Tibial nerve (tissue), 4 donors: ENCODE measurements at regions not wholly inside any gene's neighbourhood (a gene's known extent, or its start where the extent isn't known, plus 50 kb on each side); places are given as distances from the start of the nearest gene placed in this dataset.

Experiments
- DNase-seq, 2 donors: peaks; one replicate each; pipeline ENCODE4 v3.0.0-alpha.2; 2019; ENCODE audit warnings: low spot score in 2 of 2
- H3K27ac ChIP-seq, 4 donors: fragments of 200-600 bp; sonication (generic) in 3 of 4; one replicate each; pipeline ENCODE4 v1.5.1; 2017 to 2019; ENCODE audit warnings: mild to moderate bottlenecking in 1 of 4
- H3K27me3 ChIP-seq, 2 donors: fragments of 200-600 bp; sonication (generic) in 1 of 2; one replicate each; pipeline versions ENCODE4 v1.5.1 to v1.6.0; 2017 to 2019
- H3K36me3 ChIP-seq, 3 donors: fragments of 200-600 bp; sonication (generic); one replicate each; pipeline ENCODE4 v1.5.1; 2018 to 2019
- H3K4me1 ChIP-seq, 4 donors: fragments of 200-600 bp; sonication (generic) in 3 of 4; one replicate each; pipeline ENCODE4 v1.5.1; 2017 to 2019
- H3K4me3 ChIP-seq, 4 donors: fragments of 200-600 bp; sonication (generic) in 3 of 4; one replicate each; pipeline ENCODE4 v1.5.1; 2017 to 2019; ENCODE audit warnings: mild to moderate bottlenecking in 1 of 4, moderate library complexity in 1 of 4
- H3K9me3 ChIP-seq, 4 donors: fragments of 200-600 bp; sonication (generic) in 3 of 4; one replicate each; pipeline ENCODE4 v1.5.1; 2017 to 2019
- EP300 ChIP-seq, 2 donors: sonication (generic); formaldehyde crosslinking; IDR thresholded peaks; one replicate each; pipeline ENCODE4 v1.6.1; 2017; ENCODE audit warnings: antibody characterized with exemption in 2 of 2, mild to moderate bottlenecking in 1 of 2
- POLR2A ChIP-seq, 2 donors: fragments of 450-650 bp; IDR thresholded peaks; one replicate each; pipeline ENCODE4 v1.6.1; 2017; ENCODE audit warnings: antibody characterized with exemption in 2 of 2, mild to moderate bottlenecking in 2 of 2, moderate library complexity in 2 of 2
- WGBS, 2 donors: methylation state at CpG; one replicate each; pipeline ENCODE4 v1.1.5; 2018; 5-methylcytosine and 5-hydroxymethylcytosine counted together
- TF ChIP-seq, protein P1 (sequence below), 5 experiments: fragments of 200-600 bp in 3 of 5; fragments of 450-650 bp in 2 of 5; sonication (generic) in 3 of 5; IDR thresholded peaks; one replicate each; pipeline ENCODE4 v1.5.1; 2016 to 2019; ENCODE audit warnings: antibody characterized with exemption in 5 of 5, mild to moderate bottlenecking in 3 of 5, moderate library complexity in 2 of 5

DNA sequence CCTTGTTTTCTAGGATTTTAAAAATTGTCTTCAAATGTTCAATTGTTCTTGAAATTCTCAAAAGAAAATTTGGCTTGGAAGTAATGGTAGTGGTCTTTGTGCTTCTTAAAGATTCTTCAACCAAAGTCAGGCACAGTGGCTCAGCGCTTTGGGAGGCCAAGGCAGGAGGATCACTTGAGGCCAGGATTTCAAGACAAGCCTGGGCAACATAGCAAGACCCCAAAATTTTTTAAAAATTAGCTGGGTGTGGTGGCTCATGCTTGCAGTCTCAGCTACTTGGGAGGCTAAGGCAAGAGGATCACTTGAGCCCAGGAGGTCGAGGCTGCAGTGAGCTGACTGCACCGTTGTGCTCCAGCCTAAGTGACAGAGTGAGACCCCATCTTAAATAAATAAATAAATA, 153.5 kb upstream of the ZNF507 start:
- Histone ChIP-seq H3K4me3 (no peak overlapping the region), H3K27ac (no peak overlapping the region), H3K9me3 (peaks cover 0 to 15% (median 0%) of the 10 kb centered on the region in 4 donors), H3K27me3 (no peaks in the 10 kb centered on the region), H3K36me3 (no peaks in the 10 kb centered on the region), H3K4me1 (no peaks in the 10 kb centered on the region)
- DNase-seq: no peak
- TF ChIP-seq, protein P1, sequence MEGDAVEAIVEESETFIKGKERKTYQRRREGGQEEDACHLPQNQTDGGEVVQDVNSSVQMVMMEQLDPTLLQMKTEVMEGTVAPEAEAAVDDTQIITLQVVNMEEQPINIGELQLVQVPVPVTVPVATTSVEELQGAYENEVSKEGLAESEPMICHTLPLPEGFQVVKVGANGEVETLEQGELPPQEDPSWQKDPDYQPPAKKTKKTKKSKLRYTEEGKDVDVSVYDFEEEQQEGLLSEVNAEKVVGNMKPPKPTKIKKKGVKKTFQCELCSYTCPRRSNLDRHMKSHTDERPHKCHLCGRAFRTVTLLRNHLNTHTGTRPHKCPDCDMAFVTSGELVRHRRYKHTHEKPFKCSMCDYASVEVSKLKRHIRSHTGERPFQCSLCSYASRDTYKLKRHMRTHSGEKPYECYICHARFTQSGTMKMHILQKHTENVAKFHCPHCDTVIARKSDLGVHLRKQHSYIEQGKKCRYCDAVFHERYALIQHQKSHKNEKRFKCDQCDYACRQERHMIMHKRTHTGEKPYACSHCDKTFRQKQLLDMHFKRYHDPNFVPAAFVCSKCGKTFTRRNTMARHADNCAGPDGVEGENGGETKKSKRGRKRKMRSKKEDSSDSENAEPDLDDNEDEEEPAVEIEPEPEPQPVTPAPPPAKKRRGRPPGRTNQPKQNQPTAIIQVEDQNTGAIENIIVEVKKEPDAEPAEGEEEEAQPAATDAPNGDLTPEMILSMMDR (IDR thresholded peaks at IDR 0.05): no peak
- TF ChIP-seq EP300 (IDR thresholded peaks at IDR 0.05): no peak
- TF ChIP-seq POLR2A (IDR thresholded peaks at IDR 0.05): no peak
- WGBS, 2 donors: 93 to 94% methylated on average over 3 of the region's 3 CpGs

DNA sequence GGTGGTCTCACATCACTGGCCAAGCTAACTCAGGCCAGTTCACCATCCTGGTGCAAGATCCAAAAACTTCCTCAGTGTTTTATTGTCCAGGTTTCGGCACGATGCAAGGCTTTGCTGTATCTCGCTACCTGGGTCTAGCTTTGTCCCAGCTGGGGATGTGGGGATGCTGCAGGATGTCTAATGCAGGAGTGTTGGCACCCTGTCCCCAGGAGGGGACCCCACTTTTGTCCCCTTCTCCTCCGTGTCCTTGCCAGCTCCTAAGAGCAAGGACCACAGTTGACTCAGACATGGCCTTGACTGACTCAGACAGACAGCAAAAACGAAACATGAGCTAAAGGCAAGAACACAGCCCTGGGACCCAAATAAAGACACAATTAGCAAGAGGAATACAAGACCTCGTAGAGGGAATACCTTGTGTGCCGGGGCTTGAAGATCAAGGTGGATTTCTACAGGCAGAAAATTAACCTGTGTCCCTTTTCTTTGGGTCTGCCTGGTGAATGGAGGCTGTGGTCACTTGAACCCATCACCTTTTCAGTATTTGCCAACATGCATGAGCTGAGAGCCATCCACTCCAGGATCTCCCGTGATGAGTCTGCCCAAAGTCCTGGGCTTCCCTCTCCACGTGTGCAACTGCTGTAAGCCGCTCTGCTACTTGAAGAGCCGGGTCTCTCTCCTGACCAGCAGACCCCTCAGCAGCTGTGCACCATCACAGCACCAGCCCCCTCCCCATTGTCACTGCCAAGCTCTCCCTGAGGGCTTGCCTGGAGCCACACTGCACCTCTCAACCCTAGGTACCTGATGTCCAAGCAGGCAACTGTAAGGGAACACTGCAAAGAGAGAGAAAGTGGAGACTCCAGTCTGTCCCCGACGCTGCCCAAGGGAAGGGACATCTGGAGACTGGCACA, 149.5 kb upstream of the ZNF507 start:
- peaks cover 0 to 8% (median 0%) of the 10 kb centered on the region in 4 donors for H3K4me1 ChIP-seq
- peaks cover 0 to 15% (median 0%) of the 10 kb centered on the region in 4 donors for H3K9me3 ChIP-seq
- WGBS, 2 donors: 83 to 87% methylated on average over 13 of the region's 13 CpGs
- no peak for DNase-seq
- H3K27me3 ChIP-seq: no peaks in the 10 kb centered on the region
- no peak overlapping the region for H3K27ac ChIP-seq
- H3K36me3 ChIP-seq: no peaks in the 10 kb centered on the region
- TF ChIP-seq, protein P1 (IDR thresholded peaks at IDR 0.05): no peak
- no peak overlapping the region for H3K4me3 ChIP-seq

DNA sequence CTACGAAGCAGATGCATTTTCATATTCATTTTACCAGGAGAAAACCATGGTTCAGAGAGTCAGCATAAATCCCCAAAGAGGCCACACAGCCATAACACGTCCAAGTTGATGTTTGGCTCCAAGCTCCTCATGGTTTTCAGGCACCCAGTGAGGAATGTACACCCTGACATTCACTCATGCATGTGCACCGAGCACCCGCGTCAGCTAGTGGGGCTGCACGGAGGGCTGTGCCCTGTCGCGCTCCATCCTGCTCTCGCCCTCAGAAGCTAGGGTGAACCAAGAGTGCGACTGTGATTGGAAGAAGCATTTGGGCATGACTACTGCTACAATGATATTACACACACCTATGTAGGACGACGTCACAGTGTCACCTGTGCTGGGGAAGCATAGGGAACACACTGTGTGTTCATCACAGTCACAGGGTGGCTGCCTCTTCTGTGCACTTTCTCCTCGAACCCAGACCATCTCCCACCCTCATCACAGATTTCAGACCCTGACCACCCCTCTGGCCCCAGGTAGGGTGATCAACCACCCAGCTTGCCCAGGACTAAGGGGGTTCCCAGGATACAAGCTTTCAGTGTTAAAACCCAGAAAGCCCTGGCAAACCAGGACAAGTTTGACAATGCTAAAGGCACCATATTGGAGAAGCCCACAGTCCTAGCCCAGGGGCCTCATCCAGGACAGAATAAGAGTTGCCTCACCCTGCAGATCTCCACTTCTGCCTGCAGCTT, 148.6 kb upstream of the ZNF507 start:
- no peak for DNase-seq
- Histone ChIP-seq H3K27me3 (no peaks in the 10 kb centered on the region), H3K4me3 (no peak overlapping the region), H3K9me3 (peaks cover 0 to 15% (median 0%) of the 10 kb centered on the region in 4 donors), H3K27ac (no peak overlapping the region), H3K4me1 (peaks cover 0 to 10% (median 0%) of the 10 kb centered on the region in 4 donors), H3K36me3 (no peaks in the 10 kb centered on the region)
- TF ChIP-seq POLR2A (IDR thresholded peaks at IDR 0.05) (no peak), EP300 (IDR thresholded peaks at IDR 0.05) (no peak)
- TF ChIP-seq, protein P1 (IDR thresholded peaks at IDR 0.05): no peak
- 87 to 90% methylated on average over 13 of the region's 13 CpGs for WGBS, 2 donors

DNA sequence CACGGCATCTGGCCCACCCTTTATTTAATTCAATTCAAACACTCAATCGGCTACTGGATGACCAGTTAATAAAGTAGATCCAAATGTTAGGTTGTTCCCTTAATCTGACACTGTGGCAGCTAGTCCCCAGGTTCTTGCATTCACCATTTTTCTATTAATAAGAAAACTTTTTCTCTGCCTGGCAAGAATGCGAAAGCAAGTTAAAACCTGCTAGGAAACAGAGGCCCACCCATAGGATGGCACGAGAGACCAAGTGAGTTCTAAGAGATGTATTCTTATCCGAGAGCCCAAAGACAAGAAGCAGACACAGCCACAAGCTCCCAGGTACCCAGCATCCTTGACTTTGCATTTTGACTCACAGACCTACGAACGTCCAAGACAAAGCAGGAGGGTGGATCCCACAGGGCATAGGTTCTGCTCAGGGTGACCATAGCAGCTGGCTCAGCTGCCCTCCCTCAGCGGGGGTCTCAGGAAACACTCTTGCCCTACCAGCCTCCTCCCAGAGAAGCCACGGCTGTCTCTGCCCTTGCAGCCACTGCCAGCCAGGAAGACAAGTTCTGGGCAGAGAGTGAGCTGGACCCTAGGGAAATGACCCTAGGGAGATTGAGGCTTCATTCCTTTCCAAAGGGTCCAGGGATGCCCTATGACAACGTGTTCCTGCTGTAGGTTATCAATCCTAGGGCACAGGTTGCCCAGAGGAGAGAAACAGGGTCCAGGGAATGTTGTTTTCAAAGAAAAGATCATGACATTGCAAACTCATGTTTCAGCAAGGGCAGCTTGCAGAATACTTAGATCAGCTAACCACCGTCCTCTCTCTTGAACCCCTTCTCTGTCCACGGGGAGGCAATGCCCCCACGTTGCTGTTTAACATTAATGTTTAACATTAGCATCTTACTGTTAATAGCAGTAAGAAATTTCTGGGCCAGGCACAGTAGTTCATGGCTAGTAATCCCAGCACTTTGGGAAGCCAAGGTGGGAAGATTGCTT, 147.2 kb upstream of the ZNF507 start:
- Histone ChIP-seq H3K36me3 (no peaks in the 10 kb centered on the region), H3K4me3 (no peak overlapping the region), H3K27ac (no peak overlapping the region), H3K27me3 (no peaks in the 10 kb centered on the region), H3K9me3 (peaks cover 0 to 8% (median 0%) of the 10 kb centered on the region in 4 donors), H3K4me1 (peaks cover 0 to 10% (median 0%) of the 10 kb centered on the region in 4 donors)
- WGBS, 2 donors: 75 to 76% methylated on average over 12 to 13 of the region's 13 CpGs
- TF ChIP-seq, protein P1 (IDR thresholded peaks at IDR 0.05): no peak
- no peak for TF ChIP-seq EP300 (IDR thresholded peaks at IDR 0.05)
- TF ChIP-seq POLR2A (IDR thresholded peaks at IDR 0.05): no peak
- no peak for DNase-seq
